22Rv1 (cell line): ENCODE measurements at regions not wholly inside any gene's neighbourhood (a gene's known extent, or its start where the extent isn't known, plus 50 kb on each side); places are given as distances from the start of the nearest gene placed in this dataset.
A peak's percentile ranks its signal among the peaks of the same experiment; 100 is the strongest.

Experiments used
- H3K27ac ChIP-seq: fragments of 450-650 bp; 2 replicates; pipeline ENCODE4 v1.5.1; 2017
- ZFX ChIP-seq: fragments of 450-650 bp; IDR thresholded peaks from 2 replicates; pipeline ENCODE4 v1.6.1; 2017; ENCODE audit warnings: antibody characterized with exemption, borderline replicate concordance
- TF ChIP-seq, protein P1 (sequence below): fragments of 450-650 bp; IDR thresholded peaks from 2 replicates; pipeline ENCODE4 v1.5.1; 2017; ENCODE audit warnings: mild to moderate bottlenecking

DNA sequence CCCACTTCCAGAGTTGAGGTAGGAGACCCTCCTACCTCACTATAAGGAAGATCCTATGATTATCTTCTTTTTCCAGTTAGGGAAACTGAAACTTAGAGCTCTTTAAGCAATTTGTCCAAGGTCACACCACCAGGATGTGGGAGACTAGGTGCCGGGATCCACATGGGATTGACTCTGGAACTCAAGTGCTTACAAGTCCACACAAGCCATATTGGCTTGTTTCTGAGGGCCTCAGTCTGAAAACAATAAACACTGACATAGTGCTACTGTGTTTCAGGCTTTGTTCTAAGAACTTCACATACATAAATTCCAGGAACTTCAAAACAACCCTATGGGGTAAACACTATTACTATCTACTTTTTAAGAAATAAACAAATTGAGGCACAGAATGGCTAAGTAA lies 481.3 kb downstream of the ZSWIM6 start:
- H3K27ac ChIP-seq = no peak overlapping the region
- TF ChIP-seq, protein P1, sequence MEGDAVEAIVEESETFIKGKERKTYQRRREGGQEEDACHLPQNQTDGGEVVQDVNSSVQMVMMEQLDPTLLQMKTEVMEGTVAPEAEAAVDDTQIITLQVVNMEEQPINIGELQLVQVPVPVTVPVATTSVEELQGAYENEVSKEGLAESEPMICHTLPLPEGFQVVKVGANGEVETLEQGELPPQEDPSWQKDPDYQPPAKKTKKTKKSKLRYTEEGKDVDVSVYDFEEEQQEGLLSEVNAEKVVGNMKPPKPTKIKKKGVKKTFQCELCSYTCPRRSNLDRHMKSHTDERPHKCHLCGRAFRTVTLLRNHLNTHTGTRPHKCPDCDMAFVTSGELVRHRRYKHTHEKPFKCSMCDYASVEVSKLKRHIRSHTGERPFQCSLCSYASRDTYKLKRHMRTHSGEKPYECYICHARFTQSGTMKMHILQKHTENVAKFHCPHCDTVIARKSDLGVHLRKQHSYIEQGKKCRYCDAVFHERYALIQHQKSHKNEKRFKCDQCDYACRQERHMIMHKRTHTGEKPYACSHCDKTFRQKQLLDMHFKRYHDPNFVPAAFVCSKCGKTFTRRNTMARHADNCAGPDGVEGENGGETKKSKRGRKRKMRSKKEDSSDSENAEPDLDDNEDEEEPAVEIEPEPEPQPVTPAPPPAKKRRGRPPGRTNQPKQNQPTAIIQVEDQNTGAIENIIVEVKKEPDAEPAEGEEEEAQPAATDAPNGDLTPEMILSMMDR = no peak
- TF ChIP-seq ZFX = no peak

DNA sequence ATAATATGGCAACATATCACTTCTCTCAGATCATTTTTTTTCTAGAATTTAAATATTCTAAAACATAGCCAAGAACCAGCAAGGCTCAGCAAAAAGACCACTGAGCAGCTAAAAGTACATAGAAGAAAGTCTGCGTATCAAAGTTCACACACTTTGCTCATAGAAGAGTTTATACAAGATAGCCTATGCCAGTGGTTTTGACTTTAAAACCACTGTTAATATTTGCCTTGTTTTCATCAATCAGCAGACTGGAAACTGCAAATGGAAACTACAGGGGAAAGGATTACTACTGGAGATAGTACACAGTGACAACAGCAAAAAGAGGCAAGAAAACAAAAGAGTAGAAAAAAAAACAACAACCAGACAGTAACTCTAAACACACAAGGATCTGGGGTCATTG lies 483.3 kb downstream of the ZSWIM6 start:
- TF ChIP-seq ZFX = no peak
- TF ChIP-seq, protein P1 = no peak
- no peak overlapping the region for H3K27ac ChIP-seq

DNA sequence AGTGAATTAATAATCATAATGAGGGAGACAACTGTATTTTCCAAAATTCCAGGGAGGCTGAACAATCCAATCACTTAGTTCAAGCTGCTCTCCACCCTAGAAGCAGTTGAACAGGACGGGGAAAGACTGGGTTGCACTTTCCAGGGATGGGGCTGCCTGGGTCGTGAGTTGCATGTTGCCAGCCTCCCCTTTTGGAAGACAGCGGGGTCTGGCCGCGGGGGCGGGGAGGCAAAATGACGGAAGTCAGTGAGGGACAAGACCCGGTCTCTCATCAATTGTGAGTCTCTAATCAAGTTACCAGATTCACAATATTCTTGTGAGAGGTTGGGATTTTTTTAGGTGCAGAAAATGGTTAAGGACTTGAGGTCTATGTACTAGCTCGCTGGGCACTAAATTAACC lies 484.1 kb downstream of the ZSWIM6 start:
- TF ChIP-seq ZFX = no peak
- TF ChIP-seq, protein P1 = no peak

DNA sequence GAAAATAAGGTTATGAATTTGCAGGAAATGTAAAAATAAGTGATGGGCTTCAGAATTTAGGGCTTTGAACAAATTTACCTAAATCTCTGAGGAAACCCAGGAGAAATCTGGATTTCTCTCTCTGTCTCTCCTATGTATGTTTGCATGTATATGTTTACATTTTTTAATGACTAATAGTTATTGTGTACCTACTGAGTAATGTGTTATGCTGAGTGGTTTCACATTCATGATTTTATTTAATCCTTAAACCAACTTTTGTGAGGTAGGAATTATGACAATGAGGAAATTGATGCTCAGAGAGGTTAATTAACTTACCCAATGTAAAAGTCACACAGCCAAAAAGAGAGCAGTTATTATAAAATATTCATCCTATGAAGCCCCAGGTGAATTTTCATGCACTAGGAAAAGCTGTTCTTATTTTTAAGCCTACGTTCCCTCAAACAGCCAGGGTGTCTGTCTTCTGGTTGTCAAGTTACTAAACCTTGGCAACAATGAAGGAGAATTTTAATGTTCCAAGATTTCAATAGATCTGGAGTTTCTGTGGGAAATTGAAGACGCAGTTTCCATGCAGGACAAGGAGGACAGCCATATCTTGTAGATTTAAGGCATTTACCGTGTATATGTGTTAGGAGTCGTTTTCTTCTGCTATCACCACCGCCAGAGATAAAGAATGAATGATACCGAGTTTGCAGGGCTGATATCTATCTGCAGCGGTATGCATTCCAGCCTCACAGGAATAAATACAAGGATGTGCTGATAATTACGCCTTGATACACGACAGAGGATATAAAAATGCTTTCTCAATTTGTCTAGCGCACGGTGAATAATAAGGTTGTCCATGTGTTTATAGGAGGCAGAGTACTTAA lies 484.8 kb downstream of the ZSWIM6 start:
- TF ChIP-seq, protein P1 = no peak
- TF ChIP-seq ZFX = no peak
- no peak overlapping the region for H3K27ac ChIP-seq

More for the DNA sequence above, 484.1 kb downstream of the ZSWIM6 start:
- H3K27ac ChIP-seq = no peak overlapping the region

DNA sequence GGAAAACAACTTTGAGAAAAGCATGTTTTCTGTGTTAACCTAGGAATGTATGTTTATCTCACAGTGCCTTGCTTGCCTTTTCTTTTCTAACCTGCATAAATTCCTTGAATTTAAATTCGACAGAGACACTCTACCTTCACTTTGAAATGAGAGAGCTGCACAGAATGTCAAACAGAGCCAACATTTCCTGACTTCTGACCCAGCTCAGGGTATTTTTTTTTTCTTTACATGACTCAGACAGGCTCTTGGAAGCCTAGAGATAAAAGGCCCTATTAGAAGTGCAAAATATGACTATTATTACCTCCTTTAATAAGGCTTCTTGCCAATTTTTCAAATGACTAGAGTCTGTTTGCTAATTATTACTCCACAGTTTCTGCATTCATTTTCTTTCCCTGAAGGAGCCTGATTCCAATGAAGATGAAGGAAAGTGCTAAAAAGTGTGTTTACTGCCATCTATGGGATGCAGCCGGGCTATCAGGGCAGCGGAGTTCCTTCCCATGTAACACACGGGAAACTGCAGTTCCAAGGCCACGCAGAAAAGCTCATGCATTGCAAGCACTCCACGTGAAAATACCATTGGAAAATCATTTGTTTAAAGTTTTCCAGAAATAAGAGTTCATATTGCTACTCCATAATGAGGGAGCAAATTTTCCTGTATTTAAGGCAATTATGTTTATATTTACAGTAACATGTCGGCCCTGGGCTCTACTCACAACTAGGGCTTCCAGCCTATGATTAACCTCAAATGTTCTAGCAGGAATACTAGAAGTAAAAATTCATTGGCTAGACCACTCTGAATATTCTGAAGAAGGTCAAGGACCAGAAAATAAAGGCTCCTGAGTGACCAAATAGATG lies 485.6 kb downstream of the ZSWIM6 start:
- TF ChIP-seq, protein P1 = peak; percentile 75
- no peak for TF ChIP-seq ZFX
- no peak overlapping the region for H3K27ac ChIP-seq

DNA sequence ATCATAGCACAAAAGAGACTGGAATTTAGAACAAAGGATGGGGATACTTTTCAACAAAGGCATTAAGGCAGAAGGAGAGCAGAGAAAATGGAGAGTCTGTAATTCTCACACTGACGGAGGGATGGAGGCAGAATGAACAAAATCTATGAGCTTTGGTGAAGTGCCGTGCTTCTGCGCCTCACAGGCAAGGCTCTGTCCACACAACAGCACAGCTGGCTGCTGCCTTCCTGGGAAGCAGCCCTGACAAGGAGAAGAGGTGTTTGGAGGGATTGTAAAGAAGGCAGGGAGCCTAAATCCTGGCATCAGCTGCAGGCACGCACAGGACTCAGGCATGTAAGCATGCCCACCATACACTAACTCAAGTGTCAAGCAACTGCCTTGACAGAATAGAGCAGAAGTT lies 485.2 kb upstream of the KIF2A start:
- H3K27ac ChIP-seq = no peak overlapping the region
- TF ChIP-seq, protein P1 = no peak
- no peak for TF ChIP-seq ZFX
